Upper lobe of right lung (tissue), 1 donor: ENCODE measurements at regions not wholly inside any gene's neighbourhood (a gene's known extent, or its start where the extent isn't known, plus 50 kb on each side); places are given as distances from the start of the nearest gene placed in this dataset.

Source experiments
- ATAC-seq: fragments of 200-7000 bp; cut with Tn5 transposase; one replicate; pipeline ENCODE4 v1.9.1; 2020; ENCODE audit warnings: mild to moderate bottlenecking, moderate library complexity
- DNase-seq: peaks from one replicate; pipeline ENCODE4 v3.0.0-alpha.2; 2020
- H3K27ac ChIP-seq: fragments of 200-600 bp; one replicate; pipeline ENCODE4 v1.8.0; 2022
- H3K27me3 ChIP-seq: fragments of 200-600 bp; one replicate; pipeline ENCODE4 v1.8.0; 2022; ENCODE audit warnings: mild to moderate bottlenecking
- H3K36me3 ChIP-seq: fragments of 200-600 bp; one replicate; pipeline ENCODE4 v1.8.0; 2022
- H3K4me1 ChIP-seq: fragments of 200-600 bp; one replicate; pipeline ENCODE4 v1.8.0; 2022
- H3K4me3 ChIP-seq: fragments of 200-600 bp; one replicate; pipeline ENCODE4 v1.8.0; 2022; ENCODE audit warnings: mild to moderate bottlenecking
- H3K9me3 ChIP-seq: fragments of 200-600 bp; one replicate; pipeline ENCODE4 v1.8.0; 2022
- CTCF ChIP-seq: fragments of 200-600 bp; IDR thresholded peaks from one replicate; pipeline ENCODE4 v1.8.0; 2022; ENCODE audit warnings: antibody characterized with exemption
- intact Hi-C: fragments of 100-400 bp; cut with DNase I; formaldehyde crosslinking; loops from one replicate; pipeline ENCODE4 v1.11.0; 2022
- donor health status: DM: no; HTN: yes; CAD: no; lungs with severe emphysema.

- H3K27ac ChIP-seq: no peak overlapping the region
- no peak for ATAC-seq
- no peaks in the 10 kb centered on the region for H3K27me3 ChIP-seq
Observed at GRCh38 chr5:171666815-171667214, 118.8 kb upstream of the SMIM23 start.

GRCh38 chr5:171667341-171668096 lies 118.1 kb upstream of the SMIM23 start:
- TF ChIP-seq CTCF: no peak
- no peaks in the 10 kb centered on the region for H3K4me1 ChIP-seq
- ATAC-seq: peak; percentile 76
- no peak overlapping the region for H3K4me3 ChIP-seq
- intact Hi-C loops: no loop called here
- no peaks in the 10 kb centered on the region for H3K27me3 ChIP-seq
- no peaks in the 10 kb centered on the region for H3K36me3 ChIP-seq
- H3K27ac ChIP-seq: no peak overlapping the region
- no peak for DNase-seq
- no peaks in the 10 kb centered on the region for H3K9me3 ChIP-seq

More at GRCh38 chr5:171666815-171667214, 118.8 kb upstream of the SMIM23 start:
- no peak overlapping the region for H3K4me3 ChIP-seq
- no peaks in the 10 kb centered on the region for H3K4me1 ChIP-seq
- no peak for DNase-seq
- no peaks in the 10 kb centered on the region for H3K36me3 ChIP-seq
- no peak for TF ChIP-seq CTCF
- no peaks in the 10 kb centered on the region for H3K9me3 ChIP-seq
- intact Hi-C loops: no loop called here

- DNase-seq: no peak
- no peak overlapping the region for H3K4me3 ChIP-seq
Observed at GRCh38 chr5:171668097-171668412, 117.6 kb upstream of the SMIM23 start.

GRCh38 chr5:171669571-171669970 lies 116.0 kb upstream of the SMIM23 start:
- DNase-seq (no peak), ATAC-seq (no peak)
- Histone ChIP-seq H3K27me3 (no peaks in the 10 kb centered on the region), H3K36me3 (no peaks in the 10 kb centered on the region), H3K27ac (no peak overlapping the region), H3K9me3 (no peaks in the 10 kb centered on the region), H3K4me3 (no peak overlapping the region), H3K4me1 (no peaks in the 10 kb centered on the region)
- intact Hi-C loops: no loop called here
- no peak for TF ChIP-seq CTCF

More at GRCh38 chr5:171668097-171668412, 117.6 kb upstream of the SMIM23 start:
- H3K36me3 ChIP-seq: no peaks in the 10 kb centered on the region
- intact Hi-C loops: no loop called here
- no peak overlapping the region for H3K27ac ChIP-seq
- no peaks in the 10 kb centered on the region for H3K27me3 ChIP-seq
- ATAC-seq: no peak
- no peaks in the 10 kb centered on the region for H3K9me3 ChIP-seq
- TF ChIP-seq CTCF: no peak
- H3K4me1 ChIP-seq: no peaks in the 10 kb centered on the region

- DNase-seq (no peak), ATAC-seq (no peak)
- Histone ChIP-seq H3K4me3 (no peak overlapping the region), H3K27me3 (no peaks in the 10 kb centered on the region), H3K27ac (no peak overlapping the region), H3K4me1 (no peaks in the 10 kb centered on the region), H3K9me3 (no peaks in the 10 kb centered on the region), H3K36me3 (no peaks in the 10 kb centered on the region)
- intact Hi-C loops: no loop called here
- no peak for TF ChIP-seq CTCF
Observed at GRCh38 chr5:171672556-171672955, 113.1 kb upstream of the SMIM23 start.

- ATAC-seq (no peak), DNase-seq (no peak)
Observed at GRCh38 chr5:171673328-171673727, 112.3 kb upstream of the SMIM23 start.

More at GRCh38 chr5:171673328-171673727, 112.3 kb upstream of the SMIM23 start:
- intact Hi-C loops: no loop called here
- Histone ChIP-seq H3K36me3 (no peaks in the 10 kb centered on the region), H3K27ac (no peak overlapping the region), H3K4me1 (no peaks in the 10 kb centered on the region), H3K27me3 (no peaks in the 10 kb centered on the region), H3K4me3 (no peak overlapping the region), H3K9me3 (no peaks in the 10 kb centered on the region)
- no peak for TF ChIP-seq CTCF
